ENCODE measurements at regions not wholly inside any gene's neighbourhood (a gene's known extent, or its start where the extent isn't known, plus 50 kb on each side); places are given as distances from the start of the nearest gene placed in this dataset.

- in situ Hi-C loops (cut with MboI) (no loop called here), intact Hi-C loops (cut with micrococcal nuclease) (no loop called here)
- TF ChIP-seq TRIM25 (IDR thresholded peaks at IDR 0.05; ENCODE audit: borderline replicate concordance) (no peak), NR1H2 (CRISPR knock-in tag; IDR thresholded peaks at IDR 0.05) (no peak), CHCHD3 (CRISPR knock-in tag; IDR thresholded peaks at IDR 0.05) (no peak), HNRNPUL1 (IDR thresholded peaks at IDR 0.05; ENCODE audit: low read length) (no peak), MCM3 (IDR thresholded peaks at IDR 0.05) (no peak), E2F6 (IDR thresholded peaks at IDR 0.05; ENCODE audit: borderline replicate concordance in 1 of 2, extremely low read depth in 1 of 2, insufficient read depth in 1 of 2, insufficient read length in 1 of 2, low read depth in 1 of 2, low read length in 1 of 2, poor library complexity in 1 of 2, severe bottlenecking in 1 of 2) (no peak), MTA3 (IDR thresholded peaks at IDR 0.05; ENCODE audit: borderline replicate concordance) (no peak), MECOM (CRISPR knock-in tag; IDR thresholded peaks at IDR 0.05) (no peak), CXXC5 (CRISPR knock-in tag; IDR thresholded peaks at IDR 0.05) (no peak)
- H4K20me1 ChIP-seq (replicated peaks; ENCODE audit: control insufficient read depth, insufficient read depth, low read length), result no peaks in the 10 kb centered on the region
- H3K27ac ChIP-seq (ENCODE audit: extremely low read depth, low read depth, low read length), result no peak overlapping the region
- H3K27me3 ChIP-seq (ENCODE audit: control insufficient read depth in 2 of 2, insufficient read depth in 2 of 2, low read length in 2 of 2), result peaks cover 8 to 80% of the 10 kb centered on the region in 2 experiments; a peak in 3 of 5 replicates
- ATAC-seq (no peak), FAIRE-seq (no peak), DNase-seq (ENCODE audit: extremely low read depth in 1 of 4, low spot score in 3 of 4) (no peak)
- CTCF ChIA-PET (ENCODE audit: low intra/inter-chr PET ratio), result no interaction called here
- WGBS (ENCODE audit: insufficient coverage, low coverage, missing lambda C conversion rate), result under 1% methylated on average over 21 of the region's 22 CpGs
- H3K9me1 ChIP-seq (ENCODE audit: control insufficient read depth, insufficient read depth, low read length), result peaks cover 2% of the 10 kb centered on the region
- H3K79me2 ChIP-seq (ENCODE audit: control insufficient read depth, insufficient read depth, low read length), result no peaks in the 10 kb centered on the region
- H3K36me3 ChIP-seq (ENCODE audit: control insufficient read depth, insufficient read depth, low read length), result no peaks in the 10 kb centered on the region
- POLR2A ChIA-PET, result interaction anchor here (0.8 kb wide), 1 partner anchor 56 kb away, joined by 3 read pairs; no protein-coding TSS in a partner anchor
- BruUV-seq (replicated peaks), result no TSS peak
- no peak overlapping the region for H3K9ac ChIP-seq (ENCODE audit: insufficient read depth in 1 of 2, low read depth in 2 of 2, low read length in 2 of 2)
- no peaks in the 10 kb centered on the region; a peak in 1 of 5 replicates for H3K4me1 ChIP-seq (replicated peaks in 1 of 2; ENCODE audit: control insufficient read depth in 2 of 2, insufficient read depth in 2 of 2, low read length in 2 of 2)
- no peak overlapping the region for H2AFZ ChIP-seq (ENCODE audit: low read depth, low read length)
- H3K9me3 ChIP-seq (replicated peaks; ENCODE audit: control insufficient read depth, insufficient read depth, low read depth, low read length), result no peaks in the 10 kb centered on the region
- no peak overlapping the region for H3K4me2 ChIP-seq (ENCODE audit: insufficient read depth, low read length)
- H3K4me3 ChIP-seq, result no peak overlapping the region
Measured at GRCh38 chr2:2701176-2701781, 370.2 kb upstream of the MYT1L start.

All from K562 (cell line).